Dedifferentiated amniotic fluid mesenchymal stem cell (primary cell): ENCODE measurements at regions not wholly inside any gene's neighbourhood (a gene's known extent, or its start where the extent isn't known, plus 50 kb on each side); places are given as distances from the start of the nearest gene placed in this dataset.

Experiments used
- DNase-seq: peaks from one replicate; pipeline ENCODE4 v3.0.0-alpha.2; 2016; ENCODE audit errors: extremely low spot score

GRCh38 chr7:136039577-136040345 is 62.6 kb upstream of the MTPN start:
- DNase-seq = no peak

GRCh38 chr7:136036336-136036735 is 59.2 kb upstream of the MTPN start:
- DNase-seq = no peak

- DNase-seq = no peak
Measured at GRCh38 chr7:136034132-136034531, 57.0 kb upstream of the MTPN start.

GRCh38 chr7:136033413-136034031 is 56.4 kb upstream of the MTPN start:
- DNase-seq = no peak

- DNase-seq = no peak
Measured at GRCh38 chr7:136030867-136031318, 53.7 kb upstream of the MTPN start.

- DNase-seq = no peak
Measured at GRCh38 chr7:136030330-136030729, 53.2 kb upstream of the MTPN start.

- no peak for DNase-seq
Measured at GRCh38 chr7:136027160-136027559, 50.0 kb upstream of the MTPN start.
